Esophagus squamous epithelium (tissue), 5 donors: ENCODE measurements at regions not wholly inside any gene's neighbourhood (a gene's known extent, or its start where the extent isn't known, plus 50 kb on each side); places are given as distances from the start of the nearest gene placed in this dataset.

ENCODE experiments used
- DNase-seq: peaks from one replicate; lab custom pipeline; 2025; lab: John Stamatoyannopoulos, UW
- H3K27ac ChIP-seq, 4 donors: fragments of 200-600 bp; sonication (generic); one replicate each; pipeline ENCODE4 v1.5.1; 2016 to 2019; ENCODE audit warnings: mild to moderate bottlenecking in 1 of 4
- H3K27me3 ChIP-seq, 4 donors: fragments of 200-600 bp; sonication (generic); 1 replicate in 3 of 4; 2 replicates in 1 of 4; pipeline versions ENCODE4 v1.5.1 to v1.6.0; 2017 to 2021; ENCODE audit warnings: antibody characterized with exemption in 1 of 4
- H3K36me3 ChIP-seq, 3 donors: fragments of 200-600 bp; sonication (generic); one replicate each; pipeline ENCODE4 v1.5.1; 2016 to 2019
- H3K4me1 ChIP-seq, 3 donors: fragments of 200-600 bp; sonication (generic); one replicate each; pipeline ENCODE4 v1.5.1; 2017 to 2019
- H3K4me3 ChIP-seq, 4 donors: fragments of 200-600 bp; sonication (generic); 1 replicate in 3 of 4; 2 replicates in 1 of 4; pipeline ENCODE4 v1.5.1; 2016 to 2019; ENCODE audit warnings: mild to moderate bottlenecking in 2 of 4, moderate library complexity in 1 of 4
- H3K9me3 ChIP-seq, 3 donors: fragments of 200-600 bp; sonication (generic); one replicate each; pipeline ENCODE4 v1.5.1; 2016 to 2019
- CTCF ChIP-seq, 6 experiments: fragments of 450-650 bp in 4 of 6; fragments of 200-600 bp in 2 of 6; sonication (generic) in 2 of 6; IDR thresholded peaks; one replicate each; pipeline ENCODE4 v1.5.1; 2016 to 2019; ENCODE audit warnings: antibody characterized with exemption in 6 of 6, mild to moderate bottlenecking in 4 of 6, moderate library complexity in 4 of 6
- POLR2A ChIP-seq, 4 donors: fragments of 450-650 bp; IDR thresholded peaks; one replicate each; pipeline ENCODE4 v1.6.1; 2017; ENCODE audit warnings: antibody characterized with exemption in 4 of 4, mild to moderate bottlenecking in 4 of 4, moderate library complexity in 3 of 4
- WGBS, 2 donors: methylation state at CpG; one replicate each; pipeline ENCODE4 v1.1.5; 2018; 5-methylcytosine and 5-hydroxymethylcytosine counted together
- intact Hi-C: fragments of 100-400 bp; cut with DNase I; formaldehyde crosslinking; loops from one replicate; pipeline ENCODE4 v1.15.0; 2022
- donor health status: DM: yes; HTN: yes; CAD: no.

DNA sequence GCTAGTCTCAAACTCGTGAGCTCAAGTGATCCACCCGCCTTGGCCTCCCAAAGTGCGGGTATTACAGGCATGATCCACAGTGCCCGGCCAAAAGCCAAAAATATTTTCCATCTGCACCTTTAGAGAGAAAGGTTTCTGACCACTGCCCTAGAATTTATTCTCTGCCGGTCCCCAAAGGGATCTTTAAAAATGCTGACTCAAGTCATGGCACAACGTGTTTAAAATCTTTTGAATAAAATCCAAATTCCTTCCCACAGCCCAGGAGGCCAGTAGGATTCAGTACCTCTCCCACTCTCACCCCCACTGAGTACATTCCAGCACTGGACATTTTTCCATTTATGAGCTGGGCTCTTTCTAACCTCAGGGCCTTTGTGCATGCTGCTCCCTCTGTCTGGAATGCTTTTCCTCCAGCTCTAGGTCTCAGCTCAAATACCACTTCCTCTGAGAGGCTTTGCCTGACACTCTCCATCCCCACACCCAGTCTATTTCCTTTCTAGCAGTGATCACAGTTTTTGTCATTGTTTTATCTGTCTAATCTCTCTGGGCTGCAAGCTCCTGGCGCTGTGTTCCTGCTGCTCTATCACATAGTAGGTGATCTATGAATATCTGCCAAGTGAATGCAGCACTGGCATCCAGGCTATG, 502.9 kb downstream of the SHQ1 start:
- H3K27me3 ChIP-seq = no peaks in the 10 kb centered on the region
- 66 to 76% methylated on average over 7 of the region's 7 CpGs for WGBS, 2 donors
- no peaks in the 10 kb centered on the region for H3K9me3 ChIP-seq
- H3K36me3 ChIP-seq = no peaks in the 10 kb centered on the region
- TF ChIP-seq POLR2A (IDR thresholded peaks at IDR 0.05) = no peak
- TF ChIP-seq CTCF (IDR thresholded peaks at IDR 0.05) = no peak
- H3K27ac ChIP-seq = no peak overlapping the region
- no peak for DNase-seq
- H3K4me3 ChIP-seq = no peak overlapping the region
- peaks cover 9 to 42% (median 17%) of the 10 kb centered on the region in 3 donors for H3K4me1 ChIP-seq
- intact Hi-C loops = loop anchor here (5.0 kb wide), 1 partner anchor 102 kb away; the partner anchor contains the start of gene RYBP

DNA sequence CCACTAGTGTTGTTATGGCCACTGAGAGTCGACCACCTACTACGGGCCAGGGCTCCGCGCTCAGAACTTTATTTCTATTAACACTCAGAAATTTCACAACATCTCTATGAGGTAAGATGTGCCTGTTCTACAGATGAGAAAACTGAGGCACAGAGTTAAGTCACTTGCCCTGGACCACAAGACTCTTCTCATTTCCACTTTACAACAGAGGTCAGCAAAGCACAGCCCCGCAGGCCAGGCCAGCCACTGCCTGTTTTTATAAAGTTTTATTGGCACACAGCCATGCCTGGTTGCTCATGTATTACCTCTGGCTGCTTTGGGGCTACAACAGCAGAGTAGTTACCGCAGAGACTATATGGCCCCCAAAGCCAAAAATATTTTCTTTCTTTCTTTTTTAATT, 503.6 kb downstream of the SHQ1 start:
- H3K4me3 ChIP-seq = no peak overlapping the region
- no peak for DNase-seq
- no peaks in the 10 kb centered on the region for H3K27me3 ChIP-seq

GRCh38 chr3:72344236-72344635, 504.0 kb downstream of the SHQ1 start:
- no peak for DNase-seq
- WGBS, 2 donors = 78 to 100% methylated on average over 1 of the region's 1 CpG
- no peak overlapping the region for H3K4me3 ChIP-seq
- peaks cover 13 to 52% (median 21%) of the 10 kb centered on the region in 3 donors for H3K4me1 ChIP-seq
- no peaks in the 10 kb centered on the region for H3K36me3 ChIP-seq
- H3K27ac ChIP-seq = no peak overlapping the region
- no peaks in the 10 kb centered on the region for H3K27me3 ChIP-seq
- TF ChIP-seq POLR2A (IDR thresholded peaks at IDR 0.05) = no peak
- TF ChIP-seq CTCF (IDR thresholded peaks at IDR 0.05) = no peak
- H3K9me3 ChIP-seq = no peaks in the 10 kb centered on the region
- intact Hi-C loops = no loop called here

More for the DNA sequence above, 503.6 kb downstream of the SHQ1 start:
- H3K27ac ChIP-seq = no peak overlapping the region
- H3K4me1 ChIP-seq = peaks cover 9 to 48% (median 17%) of the 10 kb centered on the region in 3 donors
- TF ChIP-seq CTCF (IDR thresholded peaks at IDR 0.05) (no peak), POLR2A (IDR thresholded peaks at IDR 0.05) (no peak)
- intact Hi-C loops = loop anchor here (5.0 kb wide), 1 partner anchor 103 kb away; the partner anchor contains the start of gene RYBP
- H3K36me3 ChIP-seq = no peaks in the 10 kb centered on the region
- no peaks in the 10 kb centered on the region for H3K9me3 ChIP-seq
- WGBS, 2 donors = 75 to 84% methylated on average over 6 of the region's 6 CpGs

GRCh38 chr3:72343078-72343477, 505.2 kb downstream of the SHQ1 start:
- H3K27me3 ChIP-seq = no peaks in the 10 kb centered on the region
- no peak for TF ChIP-seq CTCF (IDR thresholded peaks at IDR 0.05)
- TF ChIP-seq POLR2A (IDR thresholded peaks at IDR 0.05) = no peak
- H3K9me3 ChIP-seq = no peaks in the 10 kb centered on the region
- intact Hi-C loops = no loop called here
- H3K27ac ChIP-seq = no peak overlapping the region
- H3K4me3 ChIP-seq = no peak overlapping the region
- no peaks in the 10 kb centered on the region for H3K36me3 ChIP-seq
- H3K4me1 ChIP-seq = peaks cover 17 to 60% (median 25%) of the 10 kb centered on the region in 3 donors
- no peak for DNase-seq
- whole genome bisulfite sequencing, 2 donors = 28 to 54% methylated on average over 3 of the region's 3 CpGs

DNA sequence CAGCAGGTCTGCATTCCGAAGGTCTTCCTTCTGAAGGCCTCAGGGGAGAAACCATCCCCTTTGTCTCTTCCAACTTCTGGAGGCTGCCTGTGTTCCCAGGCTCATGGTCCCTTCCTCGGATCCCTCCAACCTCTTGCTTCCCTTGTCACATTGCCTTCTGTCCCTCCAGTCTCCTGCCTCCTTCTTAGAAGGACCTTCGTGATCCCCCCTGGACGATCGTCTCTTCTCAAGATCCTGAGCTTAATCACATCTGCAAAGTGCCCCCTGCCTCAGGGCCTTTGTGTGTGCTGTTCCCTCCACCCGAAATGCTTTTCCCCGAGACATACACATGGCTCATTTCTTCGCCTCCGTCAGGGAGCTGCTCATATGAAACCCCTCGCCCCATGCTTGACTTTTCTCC, 505.8 kb downstream of the SHQ1 start:
- Histone ChIP-seq H3K27me3 (no peaks in the 10 kb centered on the region), H3K4me3 (no peak overlapping the region), H3K36me3 (no peaks in the 10 kb centered on the region), H3K27ac (no peak overlapping the region), H3K9me3 (no peaks in the 10 kb centered on the region), H3K4me1 (peaks cover 11 to 54% (median 19%) of the 10 kb centered on the region in 3 donors)
- intact Hi-C loops = no loop called here
- no peak for DNase-seq
- 94 to 95% methylated on average over 9 to 10 of the region's 10 CpGs for WGBS, 2 donors
- TF ChIP-seq POLR2A (IDR thresholded peaks at IDR 0.05) (no peak), CTCF (IDR thresholded peaks at IDR 0.05) (no peak)
